H7 (cell line): ENCODE measurements at regions not wholly inside any gene's neighbourhood (a gene's known extent, or its start where the extent isn't known, plus 50 kb on each side); places are given as distances from the start of the nearest gene placed in this dataset.
"Not testable (repeated sequence)": the region's sequence is repeated elsewhere in the genome, so short reads cannot be mapped to it uniquely, and the experiment has no call there.

Source experiments
- DNase-seq: peaks from one replicate; pipeline ENCODE4 v3.0.0; 2012
- H3K27me3 ChIP-seq: 2 replicates; pipeline ENCODE4 v1.6.0; 2011; ENCODE audit warnings: mild to moderate bottlenecking, low read length; ENCODE audit not compliant: control insufficient read depth, insufficient read depth
- H3K36me3 ChIP-seq: replicated peaks from 2 replicates; pipeline ENCODE4 v1.5.1; 2011; ENCODE audit warnings: low read length; ENCODE audit not compliant: control insufficient read depth, insufficient read depth
- H3K4me3 ChIP-seq: 2 replicates; pipeline ENCODE4 v1.5.1; 2011; ENCODE audit warnings: low read depth, mild to moderate bottlenecking, control low read depth, low read length, moderate library complexity; ENCODE audit not compliant: insufficient read depth

GRCh38 chr5:126027149-126027548 lies 396.1 kb upstream of the GRAMD2B start:
- Histone ChIP-seq H3K27me3 (no peaks in the 10 kb centered on the region), H3K4me3 (no peak overlapping the region), H3K36me3 (no peaks in the 10 kb centered on the region)
- no peak for DNase-seq

- no peak for DNase-seq
- Histone ChIP-seq H3K36me3 (no peaks in the 10 kb centered on the region), H3K27me3 (no peaks in the 10 kb centered on the region), H3K4me3 (no peak overlapping the region)
Observed at GRCh38 chr5:126027652-126028051, 395.6 kb upstream of the GRAMD2B start.

GRCh38 chr5:126028336-126028735 lies 394.9 kb upstream of the GRAMD2B start:
- no peak overlapping the region for H3K4me3 ChIP-seq
- DNase-seq: no peak
- H3K36me3 ChIP-seq: no peaks in the 10 kb centered on the region
- no peaks in the 10 kb centered on the region for H3K27me3 ChIP-seq

GRCh38 chr5:126029282-126029681 lies 393.9 kb upstream of the GRAMD2B start:
- H3K36me3 ChIP-seq, H3K4me3 ChIP-seq, DNase-seq, H3K27me3 ChIP-seq: not testable (repeated sequence)

GRCh38 chr5:126030698-126031097 lies 392.5 kb upstream of the GRAMD2B start:
- H3K4me3 ChIP-seq: no peak overlapping the region
- DNase-seq: no peak
- no peaks in the 10 kb centered on the region for H3K36me3 ChIP-seq
- no peaks in the 10 kb centered on the region for H3K27me3 ChIP-seq

- no peak for DNase-seq
- Histone ChIP-seq H3K36me3 (no peaks in the 10 kb centered on the region), H3K27me3 (no peaks in the 10 kb centered on the region), H3K4me3 (no peak overlapping the region)
Observed at GRCh38 chr5:126031989-126032716, 391.1 kb upstream of the GRAMD2B start.

GRCh38 chr5:126043688-126044087 lies 379.5 kb upstream of the GRAMD2B start:
- DNase-seq: no peak
- Histone ChIP-seq H3K27me3 (no peaks in the 10 kb centered on the region), H3K36me3 (no peaks in the 10 kb centered on the region), H3K4me3 (no peak overlapping the region)

GRCh38 chr5:126044111-126044668 lies 379.0 kb upstream of the GRAMD2B start:
- no peak overlapping the region for H3K4me3 ChIP-seq
- H3K27me3 ChIP-seq: no peaks in the 10 kb centered on the region
- H3K36me3 ChIP-seq: no peaks in the 10 kb centered on the region
- DNase-seq: no peak

GRCh38 chr5:126044931-126045565 lies 378.2 kb upstream of the GRAMD2B start:
- DNase-seq: no peak
- Histone ChIP-seq H3K36me3 (no peaks in the 10 kb centered on the region), H3K4me3 (no peak overlapping the region), H3K27me3 (no peaks in the 10 kb centered on the region)

- H3K36me3 ChIP-seq: no peaks in the 10 kb centered on the region
- no peak for DNase-seq
- H3K4me3 ChIP-seq: no peak overlapping the region
- no peaks in the 10 kb centered on the region for H3K27me3 ChIP-seq
Observed at GRCh38 chr5:126046318-126046717, 376.9 kb upstream of the GRAMD2B start.

GRCh38 chr5:126046846-126047571 lies 376.2 kb upstream of the GRAMD2B start:
- no peak for DNase-seq
- Histone ChIP-seq H3K27me3 (no peaks in the 10 kb centered on the region), H3K4me3 (no peak overlapping the region), H3K36me3 (no peaks in the 10 kb centered on the region)

GRCh38 chr5:126052120-126052519 lies 371.1 kb upstream of the GRAMD2B start:
- no peak for DNase-seq
- no peaks in the 10 kb centered on the region for H3K36me3 ChIP-seq
- no peaks in the 10 kb centered on the region for H3K27me3 ChIP-seq
- H3K4me3 ChIP-seq: no peak overlapping the region

GRCh38 chr5:126052791-126053190 lies 370.4 kb upstream of the GRAMD2B start:
- Histone ChIP-seq H3K36me3 (no peaks in the 10 kb centered on the region), H3K4me3 (no peak overlapping the region), H3K27me3 (no peaks in the 10 kb centered on the region)
- no peak for DNase-seq

- DNase-seq: no peak
- H3K36me3 ChIP-seq: no peaks in the 10 kb centered on the region
- H3K4me3 ChIP-seq: no peak overlapping the region
- H3K27me3 ChIP-seq: no peaks in the 10 kb centered on the region
Observed at GRCh38 chr5:126053630-126054029, 369.6 kb upstream of the GRAMD2B start.
